ENCODE measurements at regions not wholly inside any gene's neighbourhood (a gene's known extent, or its start where the extent isn't known, plus 50 kb on each side); places are given as distances from the start of the nearest gene placed in this dataset.
A peak's percentile ranks its signal among the peaks of the same experiment; 100 is the strongest.
"Not testable (repeated sequence)": the region's sequence is repeated elsewhere in the genome, so short reads cannot be mapped to it uniquely, and the experiment has no call there.

DNA sequence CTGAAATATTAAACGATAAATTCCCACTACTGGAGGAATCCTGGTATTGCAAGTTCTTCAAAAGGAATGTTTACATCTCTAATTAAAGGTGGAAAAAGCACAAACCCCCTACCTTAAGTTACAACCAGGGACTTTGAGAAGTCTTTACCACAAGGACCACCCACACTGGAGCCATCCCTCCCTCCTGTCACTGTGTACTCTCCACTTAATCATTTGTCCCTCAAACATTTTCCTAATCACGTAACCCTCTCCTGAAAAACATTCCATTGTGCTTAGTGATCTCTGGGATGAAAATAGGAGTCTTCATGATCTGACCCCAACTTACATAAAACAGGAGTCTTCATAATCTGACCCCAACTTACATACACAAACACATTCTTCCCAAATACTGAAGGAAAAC, 85.7 kb downstream of the SUCLG1 start:
- no peak for DNase-seq

DNA sequence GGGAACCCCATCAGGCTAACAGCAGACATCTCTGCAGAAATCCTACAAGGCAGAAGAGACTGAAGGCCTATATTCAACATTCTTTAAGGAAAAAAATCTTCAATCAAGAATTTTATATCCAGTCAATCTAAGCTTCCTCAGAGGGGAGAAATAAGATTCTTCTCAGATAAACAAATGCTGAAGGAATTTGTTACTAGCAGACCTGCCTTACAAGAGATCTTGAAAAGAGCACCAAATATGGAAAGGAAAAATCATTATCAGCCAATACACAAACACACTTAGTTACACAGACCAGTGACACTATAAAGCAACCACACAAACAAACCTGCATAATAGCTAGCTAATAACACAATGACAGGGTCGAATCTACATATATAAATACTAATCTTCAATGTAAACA, 96.5 kb downstream of the SUCLG1 start:
- no peak for DNase-seq

DNA sequence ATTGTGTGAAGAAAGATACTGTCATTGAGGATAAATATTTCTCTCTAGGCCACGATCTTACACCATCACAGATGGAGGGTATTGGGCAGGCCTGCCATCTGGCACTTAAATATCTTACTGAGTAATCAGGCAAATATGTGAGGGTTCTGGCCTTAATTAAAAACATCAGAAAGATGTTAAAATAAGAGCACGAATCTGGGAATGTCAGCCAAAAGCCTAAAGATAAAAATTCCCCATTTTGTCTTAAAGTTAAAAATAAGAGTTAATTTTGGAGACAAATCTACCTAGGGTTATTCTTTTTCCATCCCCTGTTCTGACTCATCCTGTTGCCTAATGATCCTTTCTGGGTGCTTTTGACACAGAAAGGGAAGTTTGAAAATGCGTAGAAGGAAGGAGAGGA, 121.0 kb downstream of the SUCLG1 start:
- no peak for DNase-seq

GRCh38 chr2:84327645-84328249, 131.3 kb downstream of the SUCLG1 start:
- DNase-seq, result no peak

- no peak for DNase-seq
Measured at GRCh38 chr2:84326831-84327432, 132.1 kb downstream of the SUCLG1 start.

GRCh38 chr2:84323890-84324289, 135.2 kb downstream of the SUCLG1 start:
- no peak for DNase-seq

- DNase-seq, result no peak
Measured at GRCh38 chr2:84320940-84321339, 138.1 kb downstream of the SUCLG1 start.

DNA sequence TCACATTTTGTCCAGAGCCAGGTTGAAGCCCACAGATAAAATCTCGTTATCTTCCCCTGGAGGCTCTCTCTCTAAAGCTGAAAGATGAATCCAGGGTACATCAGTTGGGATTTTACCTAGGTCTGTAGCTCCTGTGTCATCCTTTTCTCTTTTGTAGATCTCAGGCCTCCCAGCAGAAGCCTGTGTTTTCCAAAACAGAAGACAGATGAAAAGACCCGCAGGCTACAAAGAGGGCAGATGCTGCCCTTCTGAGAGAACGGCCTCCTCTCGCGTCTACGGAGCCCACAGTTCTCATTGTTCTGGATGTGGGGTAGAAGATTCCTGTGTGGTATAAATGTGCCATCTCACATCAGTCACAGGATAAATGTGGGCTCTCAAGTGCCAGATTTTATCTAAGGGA, 139.5 kb downstream of the SUCLG1 start:
- DNase-seq, result no peak

DNA sequence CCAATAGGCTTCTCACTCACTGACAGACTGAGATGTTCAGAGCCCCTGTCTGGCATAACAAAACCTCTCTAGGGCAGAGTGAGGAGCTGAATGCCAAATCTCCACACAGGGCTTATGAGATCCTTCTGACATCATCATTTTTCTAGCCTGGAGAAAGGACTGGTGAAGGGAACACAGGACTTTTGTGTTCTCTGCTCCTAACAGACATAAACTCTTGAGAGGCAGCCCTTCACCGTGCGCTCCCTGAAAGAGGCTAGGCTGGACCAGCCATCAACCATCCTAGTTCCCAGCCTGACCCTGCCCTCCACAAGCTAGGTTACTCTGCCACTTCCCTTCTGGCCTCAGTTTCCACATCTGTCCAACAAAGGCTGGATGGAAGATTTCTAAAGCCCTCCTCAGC, 141.9 kb downstream of the SUCLG1 start:
- DNase-seq, result no peak

DNA sequence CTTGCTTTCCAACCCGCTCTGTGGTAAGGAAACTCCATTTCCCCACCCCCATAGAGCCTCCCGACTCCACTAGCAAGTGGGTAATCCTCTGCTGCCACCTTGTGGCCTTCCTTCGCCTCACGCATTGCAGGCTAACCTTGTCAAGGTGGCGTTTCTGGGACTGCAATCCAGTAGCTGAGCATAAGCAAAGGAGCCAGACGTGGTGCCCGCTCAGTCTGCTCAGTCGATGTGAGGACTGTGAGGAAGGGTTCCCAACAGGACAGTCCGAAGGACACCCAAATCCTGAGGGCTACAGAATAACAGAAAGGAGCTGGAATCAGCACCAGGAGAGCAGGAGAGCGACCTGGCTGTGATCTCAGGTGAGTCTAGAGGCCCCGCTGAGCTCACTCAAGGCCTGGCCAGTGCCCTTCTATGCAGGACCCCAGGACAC, 144.2 kb downstream of the SUCLG1 start:
- DNase-seq, result peak; percentile 46

DNA sequence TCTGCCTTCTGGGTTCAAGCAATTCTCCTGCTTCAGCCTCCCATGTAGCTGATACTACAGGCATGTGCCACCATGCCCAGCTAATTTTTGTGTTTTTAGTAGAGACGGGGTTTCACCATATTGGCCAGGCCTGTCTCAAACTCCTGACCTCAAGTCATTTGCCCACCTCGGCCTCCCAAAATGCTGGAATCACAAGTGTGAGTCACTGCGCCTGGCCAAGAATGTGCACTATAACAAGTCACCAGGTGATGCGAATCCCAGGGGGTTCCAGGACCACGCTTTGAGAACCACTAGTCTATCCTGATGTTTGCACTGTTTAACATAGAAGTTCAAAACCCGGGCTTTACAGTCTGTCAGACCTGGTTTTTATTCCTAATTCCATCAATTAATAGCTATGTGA, 144.8 kb downstream of the SUCLG1 start:
- DNase-seq, result no peak

DNA sequence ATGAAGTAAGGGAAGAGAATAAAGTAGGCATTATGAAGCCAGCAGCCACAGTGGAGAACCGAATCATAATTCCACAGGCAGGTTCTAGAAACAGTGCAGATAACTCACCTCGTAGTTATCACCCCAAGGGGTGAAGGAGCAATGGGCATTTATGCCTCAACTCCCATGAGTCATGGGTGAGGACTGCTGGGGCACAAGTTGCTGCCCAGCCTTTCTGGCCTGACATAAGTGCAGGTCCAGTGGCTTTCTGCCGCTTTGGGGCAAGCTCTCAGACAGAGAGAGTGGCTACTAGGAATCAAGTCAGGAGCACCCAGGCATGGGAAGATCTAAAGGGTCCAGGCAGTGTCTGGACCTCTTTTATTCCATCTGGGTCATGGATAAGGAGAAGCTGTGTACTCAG, 149.8 kb downstream of the SUCLG1 start:
- DNase-seq, result no peak

- no peak for DNase-seq
Measured at GRCh38 chr2:84306361-84306760, 152.7 kb downstream of the SUCLG1 start.

DNA sequence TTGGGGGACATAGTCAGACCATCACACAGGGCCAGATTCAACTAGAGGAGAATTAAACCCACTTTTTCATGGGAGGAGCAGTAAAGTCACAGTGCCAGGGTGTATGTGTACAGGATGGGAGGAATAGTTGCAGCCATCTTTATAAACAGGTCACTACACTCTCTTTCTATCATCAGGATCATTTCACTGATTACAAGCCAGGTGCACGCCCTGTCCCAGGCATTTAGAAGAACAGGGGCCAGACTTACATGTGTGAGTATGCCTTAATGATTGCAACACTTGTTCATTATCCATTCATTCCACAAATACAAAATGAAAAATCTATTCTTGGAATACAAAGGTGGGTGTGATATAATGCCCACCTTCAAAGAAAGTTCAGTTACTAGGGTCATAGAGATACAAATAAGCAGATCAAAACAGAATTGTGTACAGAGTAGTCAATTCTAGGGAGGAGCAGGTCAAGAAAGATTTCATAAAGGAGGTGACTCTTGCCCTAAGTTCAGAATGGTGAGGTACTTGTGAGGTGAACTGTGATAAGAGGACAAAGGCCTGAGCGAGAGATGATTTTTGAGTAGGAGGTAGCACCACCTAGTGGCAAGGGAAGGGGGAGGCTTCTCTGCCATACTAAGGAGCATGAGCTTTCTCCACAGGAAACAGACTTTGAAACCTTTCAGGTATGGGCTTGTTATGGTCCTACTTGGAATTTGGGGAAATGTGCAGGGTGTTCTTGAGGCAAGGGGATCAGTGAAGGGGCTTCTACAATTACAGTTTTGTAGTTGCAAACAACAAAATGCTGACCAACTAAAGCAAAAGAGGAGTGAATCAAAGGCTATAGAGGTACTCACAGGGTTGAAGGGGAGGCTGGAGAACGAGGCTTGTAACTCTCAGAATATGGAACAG, 156.3 kb downstream of the SUCLG1 start:
- DNase-seq, result peak; percentile 26

GRCh38 chr2:84301717-84302116, 157.4 kb downstream of the SUCLG1 start:
- no peak for DNase-seq

GRCh38 chr2:84300696-84301029, 158.4 kb downstream of the SUCLG1 start:
- no peak for DNase-seq

- DNase-seq, result not testable (repeated sequence)
Measured at GRCh38 chr2:84300001-84300695, 158.9 kb downstream of the SUCLG1 start.

- no peak for DNase-seq
Measured at GRCh38 chr2:84299211-84299775, 159.8 kb downstream of the SUCLG1 start.

DNA sequence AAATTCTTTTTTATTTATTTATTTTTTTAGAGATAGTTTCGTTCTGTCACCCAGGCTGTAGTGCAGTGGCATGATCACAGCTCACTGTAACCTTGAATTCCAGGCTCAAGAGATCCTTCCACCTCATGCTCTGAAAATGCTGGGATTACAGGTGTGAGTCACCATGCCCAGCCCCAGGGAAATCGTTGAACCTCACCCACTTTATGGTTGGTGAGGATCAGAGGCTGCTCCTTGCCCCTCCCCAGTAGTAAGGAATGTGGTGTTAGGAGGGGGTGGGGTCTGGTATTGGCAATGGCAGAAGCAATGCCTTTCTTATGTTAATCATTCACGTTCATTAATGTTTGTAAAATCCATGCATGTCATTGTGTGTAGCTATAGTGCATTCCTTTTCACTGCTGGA, 161.9 kb downstream of the SUCLG1 start:
- no peak for DNase-seq

DNA sequence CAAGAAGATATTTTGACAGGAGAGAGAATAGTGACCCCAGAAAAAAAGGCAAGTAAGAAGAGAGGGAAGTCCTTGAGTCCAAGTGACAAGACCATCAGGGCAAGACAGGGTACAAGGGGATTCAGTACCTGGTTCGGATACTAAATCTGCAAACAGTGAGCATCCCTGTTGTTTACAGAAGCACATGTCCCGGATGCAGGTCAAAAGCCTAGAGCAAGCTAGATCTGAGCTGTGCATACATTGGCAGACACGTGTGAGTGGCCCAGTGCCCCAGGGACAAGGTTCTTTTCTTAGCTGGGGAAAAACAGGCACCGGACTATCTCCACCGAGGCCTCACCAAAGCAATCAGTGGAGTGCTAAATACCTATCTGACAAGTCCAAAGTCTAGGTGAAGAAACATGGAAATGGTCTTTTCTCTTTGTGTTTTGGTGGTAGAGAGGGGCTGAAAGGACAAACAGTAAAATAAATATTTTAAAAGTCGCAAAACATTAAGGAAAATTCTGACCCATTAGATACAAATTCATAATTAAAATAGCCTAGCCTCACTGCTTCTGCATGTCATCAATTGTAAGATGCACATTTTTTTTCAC, 165.2 kb downstream of the SUCLG1 start:
- no peak for DNase-seq

DNA sequence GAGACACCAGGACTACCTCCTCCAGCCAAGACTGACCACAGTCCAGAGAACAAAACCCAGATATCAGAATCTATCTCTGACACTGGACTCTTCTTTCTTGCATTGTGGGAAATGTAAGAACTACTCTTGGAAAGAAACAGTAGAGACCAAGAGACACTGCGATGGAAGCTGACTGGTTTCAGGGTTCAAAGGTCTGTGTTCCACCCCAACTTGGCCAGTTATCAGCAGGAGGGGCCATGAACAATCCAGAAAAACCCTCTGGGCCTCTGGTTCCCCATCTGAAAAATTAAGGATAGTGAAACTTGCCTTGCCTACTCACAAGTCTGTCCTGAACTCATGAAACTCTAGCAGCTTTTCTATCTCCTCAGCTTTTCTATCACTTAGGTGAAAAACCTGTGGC, 166.5 kb downstream of the SUCLG1 start:
- DNase-seq, result no peak

- DNase-seq, result no peak
Measured at GRCh38 chr2:84290537-84290936, 168.5 kb downstream of the SUCLG1 start.

GRCh38 chr2:84288293-84288692, 170.8 kb downstream of the SUCLG1 start:
- no peak for DNase-seq
